ENCODE measurements at regions not wholly inside any gene's neighbourhood (a gene's known extent, or its start where the extent isn't known, plus 50 kb on each side); places are given as distances from the start of the nearest gene placed in this dataset.

GRCh38 chr7:35528381-35528977 is 166.5 kb downstream of the HERPUD2 start:
- Histone ChIP-seq H3K9ac (ENCODE audit: low read length) (no peak overlapping the region), H3K4me3 (ENCODE audit: low read length) (no peak overlapping the region), H3K27me3 (ENCODE audit: control insufficient read depth, insufficient read depth, low read length) (no peaks in the 10 kb centered on the region), H3K4me1 (ENCODE audit: control insufficient read depth, insufficient read depth, low read length) (no peaks in the 10 kb centered on the region), H3K36me3 (ENCODE audit: control insufficient read depth, insufficient read depth, low read length) (no peaks in the 10 kb centered on the region), H3K27ac (ENCODE audit: low read depth, low read length) (no peak overlapping the region)

DNA sequence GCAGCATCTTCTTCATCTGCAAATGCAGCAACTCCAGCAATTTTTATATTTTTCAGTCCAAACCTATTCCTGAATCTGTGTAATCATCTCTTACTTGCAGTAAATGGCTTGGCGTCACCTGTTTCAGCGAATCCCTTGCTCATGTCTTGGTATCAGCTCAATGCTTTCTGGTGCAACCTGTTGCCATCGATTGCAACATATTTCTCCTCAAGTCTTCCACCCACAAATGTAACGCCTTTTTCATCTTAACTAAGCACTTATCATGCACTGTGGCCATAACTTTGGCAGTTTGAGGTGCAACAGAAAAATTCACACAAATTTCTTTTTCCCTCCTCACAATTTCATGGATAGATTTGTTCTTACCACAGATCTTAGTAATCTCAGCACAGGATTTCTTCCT is 168.3 kb downstream of the HERPUD2 start:
- no peak overlapping the region for H3K4me3 ChIP-seq (ENCODE audit: low read length)
- H3K27me3 ChIP-seq (ENCODE audit: control insufficient read depth, insufficient read depth, low read length) = no peaks in the 10 kb centered on the region
- no peaks in the 10 kb centered on the region for H3K4me1 ChIP-seq (ENCODE audit: control insufficient read depth, insufficient read depth, low read length)
- no peaks in the 10 kb centered on the region for H3K36me3 ChIP-seq (ENCODE audit: control insufficient read depth, insufficient read depth, low read length)
- H3K9ac ChIP-seq (ENCODE audit: low read length) = no peak overlapping the region
- H3K27ac ChIP-seq (ENCODE audit: low read depth, low read length) = no peak overlapping the region

DNA sequence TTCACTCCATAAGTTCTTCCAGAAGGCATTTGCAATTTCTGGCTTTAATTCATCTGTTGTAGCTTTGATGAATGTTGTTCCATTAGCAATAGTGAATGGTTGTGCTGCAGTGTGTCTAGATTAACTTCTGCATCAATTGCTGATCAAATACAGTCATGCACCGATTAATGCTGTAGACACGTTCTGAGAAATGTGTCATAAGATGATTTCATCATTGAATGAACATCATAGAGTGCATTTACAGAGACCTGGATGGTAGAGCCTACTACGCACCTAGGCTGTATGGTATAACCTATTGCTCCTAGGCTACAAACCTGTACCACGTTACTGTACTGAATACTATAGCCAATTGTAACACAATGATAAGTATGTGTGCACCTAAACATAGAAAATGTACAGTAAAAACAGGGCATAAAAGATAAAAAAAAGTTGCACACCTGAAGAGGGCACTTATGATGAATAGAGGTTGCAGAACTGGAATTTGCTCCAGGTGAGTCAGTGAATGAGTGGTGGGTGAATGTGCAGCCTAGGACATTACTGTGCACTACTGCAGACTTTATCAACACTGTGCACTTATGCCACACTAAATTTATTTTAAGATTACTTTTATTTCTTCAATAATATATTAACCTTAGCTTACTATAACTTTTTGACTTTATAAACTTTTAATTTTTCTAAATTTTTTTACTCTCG is 170.7 kb downstream of the HERPUD2 start:
- no peaks in the 10 kb centered on the region for H3K27me3 ChIP-seq (ENCODE audit: control insufficient read depth, insufficient read depth, low read length)
- H3K9ac ChIP-seq (ENCODE audit: low read length) = no peak overlapping the region
- H3K27ac ChIP-seq (ENCODE audit: low read depth, low read length) = no peak overlapping the region
- no peak overlapping the region for H3K4me3 ChIP-seq (ENCODE audit: low read length)
- H3K4me1 ChIP-seq (ENCODE audit: control insufficient read depth, insufficient read depth, low read length) = no peaks in the 10 kb centered on the region
- no peaks in the 10 kb centered on the region for H3K36me3 ChIP-seq (ENCODE audit: control insufficient read depth, insufficient read depth, low read length)

DNA sequence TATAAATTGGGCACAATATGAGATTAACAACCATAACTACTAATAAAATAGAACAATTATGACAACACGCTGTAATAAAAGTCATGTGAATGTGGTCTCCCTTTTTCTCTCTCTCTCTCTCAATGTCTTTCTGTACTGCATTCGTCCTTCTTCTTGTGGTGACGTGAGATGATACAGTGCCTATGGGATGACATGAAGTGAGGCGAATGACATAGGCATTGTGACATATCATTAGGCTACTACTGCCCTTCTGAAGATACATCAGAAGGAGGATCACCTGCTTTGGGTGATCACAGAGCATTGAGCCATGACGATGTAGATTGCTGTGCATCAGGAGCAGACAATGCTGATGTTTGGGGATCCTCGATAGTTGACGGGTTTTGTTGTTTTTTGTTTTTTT is 171.6 kb downstream of the HERPUD2 start:
- no peaks in the 10 kb centered on the region for H3K4me1 ChIP-seq (ENCODE audit: control insufficient read depth, insufficient read depth, low read length)
- no peaks in the 10 kb centered on the region for H3K36me3 ChIP-seq (ENCODE audit: control insufficient read depth, insufficient read depth, low read length)
- no peaks in the 10 kb centered on the region for H3K27me3 ChIP-seq (ENCODE audit: control insufficient read depth, insufficient read depth, low read length)
- no peak overlapping the region for H3K9ac ChIP-seq (ENCODE audit: low read length)
- no peak overlapping the region for H3K4me3 ChIP-seq (ENCODE audit: low read length)
- H3K27ac ChIP-seq (ENCODE audit: low read depth, low read length) = no peak overlapping the region

GRCh38 chr7:35522697-35523096 is 172.2 kb downstream of the HERPUD2 start:
- no peak overlapping the region for H3K27ac ChIP-seq (ENCODE audit: low read depth, low read length)
- H3K27me3 ChIP-seq (ENCODE audit: control insufficient read depth, insufficient read depth, low read length) = no peaks in the 10 kb centered on the region
- H3K4me3 ChIP-seq (ENCODE audit: low read length) = no peak overlapping the region
- H3K9ac ChIP-seq (ENCODE audit: low read length) = no peak overlapping the region
- no peaks in the 10 kb centered on the region for H3K36me3 ChIP-seq (ENCODE audit: control insufficient read depth, insufficient read depth, low read length)
- no peaks in the 10 kb centered on the region for H3K4me1 ChIP-seq (ENCODE audit: control insufficient read depth, insufficient read depth, low read length)

- H3K27me3 ChIP-seq (ENCODE audit: control insufficient read depth, insufficient read depth, low read length) = no peaks in the 10 kb centered on the region
- H3K27ac ChIP-seq (ENCODE audit: low read depth, low read length) = no peak overlapping the region
- H3K9ac ChIP-seq (ENCODE audit: low read length) = no peak overlapping the region
- no peak overlapping the region for H3K4me3 ChIP-seq (ENCODE audit: low read length)
- H3K36me3 ChIP-seq (ENCODE audit: control insufficient read depth, insufficient read depth, low read length) = no peaks in the 10 kb centered on the region
- H3K4me1 ChIP-seq (ENCODE audit: control insufficient read depth, insufficient read depth, low read length) = no peaks in the 10 kb centered on the region
Measured at GRCh38 chr7:35521941-35522340, 173.0 kb downstream of the HERPUD2 start.

- H3K36me3 ChIP-seq (ENCODE audit: control insufficient read depth, insufficient read depth, low read length) = no peaks in the 10 kb centered on the region
- H3K4me1 ChIP-seq (ENCODE audit: control insufficient read depth, insufficient read depth, low read length) = no peaks in the 10 kb centered on the region
- no peak overlapping the region for H3K27ac ChIP-seq (ENCODE audit: low read depth, low read length)
- H3K9ac ChIP-seq (ENCODE audit: low read length) = no peak overlapping the region
- no peak overlapping the region for H3K4me3 ChIP-seq (ENCODE audit: low read length)
- no peaks in the 10 kb centered on the region for H3K27me3 ChIP-seq (ENCODE audit: control insufficient read depth, insufficient read depth, low read length)
Measured at GRCh38 chr7:35520810-35521625, 173.9 kb downstream of the HERPUD2 start.

DNA sequence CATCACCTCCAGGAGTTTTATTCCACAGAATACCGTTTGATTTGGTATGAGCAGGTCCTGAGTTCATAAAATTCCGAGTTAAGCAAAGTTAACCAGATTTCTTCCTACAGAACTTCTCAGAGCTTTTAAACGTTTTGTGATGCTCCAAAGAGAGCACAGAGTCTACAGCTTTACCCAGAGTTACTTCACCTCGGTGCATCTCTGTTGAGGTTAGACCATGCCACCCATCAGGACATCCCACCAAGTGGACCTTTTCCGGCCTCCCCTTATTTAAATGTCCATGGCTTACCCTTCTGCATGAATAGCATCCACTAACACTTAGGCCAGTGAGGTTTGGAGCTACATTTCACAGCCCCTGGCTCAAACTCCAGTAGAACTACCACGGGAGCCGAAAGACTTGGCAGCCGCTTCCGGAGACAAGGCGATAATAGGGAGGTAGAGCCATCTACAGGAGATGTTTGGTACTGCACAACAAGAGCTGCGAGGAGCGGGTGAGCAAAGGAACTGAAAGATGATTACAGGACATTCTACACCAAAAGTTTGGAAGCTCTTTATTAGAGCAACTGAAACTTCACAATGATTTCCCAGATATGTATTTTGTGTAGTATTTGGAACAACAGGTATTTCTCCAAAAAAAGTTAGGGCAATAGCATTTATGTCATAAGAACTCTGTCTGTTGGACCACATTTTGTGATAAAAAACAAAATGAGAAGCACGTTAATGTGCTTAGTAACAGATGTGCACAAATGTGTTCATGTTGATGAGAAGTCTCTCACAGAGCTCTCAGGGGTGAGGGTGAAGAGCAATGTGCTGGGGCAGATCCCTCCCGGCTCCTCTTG is 174.7 kb downstream of the HERPUD2 start:
- H3K36me3 ChIP-seq (ENCODE audit: control insufficient read depth, insufficient read depth, low read length) = no peaks in the 10 kb centered on the region
- no peak overlapping the region for H3K4me3 ChIP-seq (ENCODE audit: low read length)
- no peak overlapping the region for H3K27ac ChIP-seq (ENCODE audit: low read depth, low read length)
- H3K9ac ChIP-seq (ENCODE audit: low read length) = no peak overlapping the region
- H3K4me1 ChIP-seq (ENCODE audit: control insufficient read depth, insufficient read depth, low read length) = no peaks in the 10 kb centered on the region
- no peaks in the 10 kb centered on the region for H3K27me3 ChIP-seq (ENCODE audit: control insufficient read depth, insufficient read depth, low read length)

GRCh38 chr7:35518767-35519166 is 176.2 kb downstream of the HERPUD2 start:
- Histone ChIP-seq H3K27me3 (ENCODE audit: control insufficient read depth, insufficient read depth, low read length) (no peaks in the 10 kb centered on the region), H3K36me3 (ENCODE audit: control insufficient read depth, insufficient read depth, low read length) (no peaks in the 10 kb centered on the region), H3K9ac (ENCODE audit: low read length) (no peak overlapping the region), H3K4me3 (ENCODE audit: low read length) (no peak overlapping the region), H3K27ac (ENCODE audit: low read depth, low read length) (no peak overlapping the region), H3K4me1 (ENCODE audit: control insufficient read depth, insufficient read depth, low read length) (no peaks in the 10 kb centered on the region)

- no peaks in the 10 kb centered on the region for H3K4me1 ChIP-seq (ENCODE audit: control insufficient read depth, insufficient read depth, low read length)
- no peak overlapping the region for H3K9ac ChIP-seq (ENCODE audit: low read length)
- H3K36me3 ChIP-seq (ENCODE audit: control insufficient read depth, insufficient read depth, low read length) = no peaks in the 10 kb centered on the region
- H3K4me3 ChIP-seq (ENCODE audit: low read length) = no peak overlapping the region
- no peaks in the 10 kb centered on the region for H3K27me3 ChIP-seq (ENCODE audit: control insufficient read depth, insufficient read depth, low read length)
- no peak overlapping the region for H3K27ac ChIP-seq (ENCODE audit: low read depth, low read length)
Measured at GRCh38 chr7:35516498-35516897, 178.4 kb downstream of the HERPUD2 start.

DNA sequence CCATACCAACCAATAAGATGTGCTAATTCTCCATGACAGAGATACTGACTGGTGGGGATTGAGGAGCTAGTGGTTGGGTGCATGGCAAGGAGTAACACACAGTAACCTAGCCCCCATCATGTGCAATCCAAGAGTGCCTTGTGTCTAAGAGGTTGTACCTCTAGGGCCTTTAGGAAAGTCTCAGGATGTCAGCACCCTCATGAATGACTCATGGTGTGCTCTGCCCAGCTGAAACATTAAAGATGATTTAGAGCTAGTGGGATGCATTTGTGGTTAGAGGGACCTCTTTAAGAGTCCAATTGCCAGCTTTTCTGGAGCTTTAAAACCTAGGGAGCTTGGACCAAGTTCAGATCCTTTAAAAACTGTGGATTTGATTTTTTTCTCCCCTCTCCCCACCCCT is 181.1 kb downstream of the HERPUD2 start:
- H3K27ac ChIP-seq (ENCODE audit: low read depth, low read length) = no peak overlapping the region
- no peak overlapping the region for H3K9ac ChIP-seq (ENCODE audit: low read length)
- no peaks in the 10 kb centered on the region for H3K27me3 ChIP-seq (ENCODE audit: control insufficient read depth, insufficient read depth, low read length)
- H3K4me3 ChIP-seq (ENCODE audit: low read length) = no peak overlapping the region
- H3K36me3 ChIP-seq (ENCODE audit: control insufficient read depth, insufficient read depth, low read length) = no peaks in the 10 kb centered on the region
- H3K4me1 ChIP-seq (ENCODE audit: control insufficient read depth, insufficient read depth, low read length) = no peaks in the 10 kb centered on the region

DNA sequence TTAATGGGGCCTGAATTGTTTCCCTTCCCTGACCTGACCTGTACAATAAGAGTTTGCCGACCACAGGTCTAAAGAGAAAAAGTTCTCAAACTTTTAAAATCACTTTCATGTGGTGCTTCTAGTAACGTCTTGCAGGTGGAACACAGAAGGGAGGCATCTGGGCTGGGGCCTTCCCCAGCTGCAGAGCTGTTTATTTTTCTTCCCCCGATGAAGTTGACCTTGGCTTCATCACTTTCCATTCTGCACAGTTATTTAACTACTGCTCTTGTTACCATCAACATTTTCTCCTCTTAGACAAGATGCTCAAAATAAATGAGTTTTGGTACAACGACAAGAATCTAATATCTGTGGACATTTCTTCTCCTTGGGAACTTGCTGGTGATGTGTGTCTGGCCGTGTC is 181.7 kb downstream of the HERPUD2 start:
- Histone ChIP-seq H3K27me3 (ENCODE audit: control insufficient read depth, insufficient read depth, low read length) (no peaks in the 10 kb centered on the region), H3K36me3 (ENCODE audit: control insufficient read depth, insufficient read depth, low read length) (no peaks in the 10 kb centered on the region), H3K4me3 (ENCODE audit: low read length) (no peak overlapping the region), H3K27ac (ENCODE audit: low read depth, low read length) (no peak overlapping the region), H3K9ac (ENCODE audit: low read length) (no peak overlapping the region), H3K4me1 (ENCODE audit: control insufficient read depth, insufficient read depth, low read length) (no peaks in the 10 kb centered on the region)
